ENCODE measurements at regions not wholly inside any gene's neighbourhood (a gene's known extent, or its start where the extent isn't known, plus 50 kb on each side); places are given as distances from the start of the nearest gene placed in this dataset.

DNA sequence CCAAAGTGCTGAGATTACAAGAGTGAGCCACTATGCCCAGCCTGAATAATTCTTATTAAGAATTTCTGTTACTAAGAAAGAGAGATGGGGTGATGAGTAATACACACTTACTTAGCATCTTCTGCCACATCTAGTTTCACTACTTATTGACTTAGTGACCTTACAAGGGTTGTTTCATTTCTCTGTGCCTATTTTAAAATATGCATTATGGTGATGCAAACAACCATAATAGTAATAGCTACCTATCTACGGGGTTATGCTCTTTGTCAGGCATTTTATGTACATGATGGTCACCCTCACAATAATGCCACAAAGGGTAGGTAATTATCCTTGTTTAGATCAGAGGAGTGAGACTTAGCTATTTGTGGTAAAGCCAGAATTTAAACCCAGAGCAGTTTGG is 499.0 kb upstream of the SGCD start:
- intact Hi-C loops (cut with DNase I), result no loop called here
- no peak for ATAC-seq

DNA sequence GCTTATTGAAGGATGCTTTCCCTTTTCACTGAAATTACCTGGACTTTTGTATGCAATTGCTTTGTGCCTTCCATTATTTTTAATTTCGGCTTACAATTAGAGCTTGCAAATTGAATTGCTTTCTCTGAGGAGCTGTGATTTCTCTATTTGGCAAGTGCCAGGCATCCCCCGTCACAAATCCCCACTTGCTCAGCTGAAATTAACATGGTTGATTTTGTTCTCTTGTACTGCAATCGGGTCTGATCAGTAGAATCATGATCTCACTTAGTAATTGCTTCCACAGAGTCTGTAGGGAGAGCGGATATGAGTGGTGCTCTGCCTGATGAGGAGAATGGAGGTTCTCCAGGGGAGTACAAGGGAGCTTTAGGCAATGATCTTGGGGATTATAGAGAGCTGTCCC is 495.5 kb upstream of the SGCD start:
- H3K9me3 ChIP-seq, result no peaks in the 10 kb centered on the region
- H3K27me3 ChIP-seq, result no peaks in the 10 kb centered on the region
- no peaks in the 10 kb centered on the region for H3K36me3 ChIP-seq
- no peak for TF ChIP-seq POLR2A (IDR thresholded peaks at IDR 0.05)
- TF ChIP-seq, protein P1, sequence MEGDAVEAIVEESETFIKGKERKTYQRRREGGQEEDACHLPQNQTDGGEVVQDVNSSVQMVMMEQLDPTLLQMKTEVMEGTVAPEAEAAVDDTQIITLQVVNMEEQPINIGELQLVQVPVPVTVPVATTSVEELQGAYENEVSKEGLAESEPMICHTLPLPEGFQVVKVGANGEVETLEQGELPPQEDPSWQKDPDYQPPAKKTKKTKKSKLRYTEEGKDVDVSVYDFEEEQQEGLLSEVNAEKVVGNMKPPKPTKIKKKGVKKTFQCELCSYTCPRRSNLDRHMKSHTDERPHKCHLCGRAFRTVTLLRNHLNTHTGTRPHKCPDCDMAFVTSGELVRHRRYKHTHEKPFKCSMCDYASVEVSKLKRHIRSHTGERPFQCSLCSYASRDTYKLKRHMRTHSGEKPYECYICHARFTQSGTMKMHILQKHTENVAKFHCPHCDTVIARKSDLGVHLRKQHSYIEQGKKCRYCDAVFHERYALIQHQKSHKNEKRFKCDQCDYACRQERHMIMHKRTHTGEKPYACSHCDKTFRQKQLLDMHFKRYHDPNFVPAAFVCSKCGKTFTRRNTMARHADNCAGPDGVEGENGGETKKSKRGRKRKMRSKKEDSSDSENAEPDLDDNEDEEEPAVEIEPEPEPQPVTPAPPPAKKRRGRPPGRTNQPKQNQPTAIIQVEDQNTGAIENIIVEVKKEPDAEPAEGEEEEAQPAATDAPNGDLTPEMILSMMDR (IDR thresholded peaks at IDR 0.05), result no peak
- no peak for ATAC-seq
- H3K4me3 ChIP-seq, result no peak overlapping the region
- H3K4me1 ChIP-seq, result peaks cover 0 to 4% (median 0%) of the 10 kb centered on the region in 12 donors
- intact Hi-C loops (cut with DNase I), result no loop called here
- DNase-seq, result no peak
- H3K27ac ChIP-seq, result no peak overlapping the region
- 85 to 89% (median 87%) methylated on average over 4 of the region's 4 CpGs for WGBS, 4 donors

More for the DNA sequence above, 499.0 kb upstream of the SGCD start:
- no peaks in the 10 kb centered on the region for H3K36me3 ChIP-seq
- no peak for DNase-seq
- no peaks in the 10 kb centered on the region for H3K27me3 ChIP-seq
- WGBS, 4 donors, result 77 to 93% (median 83%) methylated on average over 1 of the region's 1 CpG
- no peak overlapping the region for H3K4me3 ChIP-seq
- peaks cover 0 to 4% (median 0%) of the 10 kb centered on the region in 12 donors for H3K4me1 ChIP-seq
- H3K9me3 ChIP-seq, result no peaks in the 10 kb centered on the region
- H3K27ac ChIP-seq, result no peak overlapping the region
- no peak for TF ChIP-seq POLR2A (IDR thresholded peaks at IDR 0.05)
- TF ChIP-seq, protein P1 (IDR thresholded peaks at IDR 0.05), result no peak

DNA sequence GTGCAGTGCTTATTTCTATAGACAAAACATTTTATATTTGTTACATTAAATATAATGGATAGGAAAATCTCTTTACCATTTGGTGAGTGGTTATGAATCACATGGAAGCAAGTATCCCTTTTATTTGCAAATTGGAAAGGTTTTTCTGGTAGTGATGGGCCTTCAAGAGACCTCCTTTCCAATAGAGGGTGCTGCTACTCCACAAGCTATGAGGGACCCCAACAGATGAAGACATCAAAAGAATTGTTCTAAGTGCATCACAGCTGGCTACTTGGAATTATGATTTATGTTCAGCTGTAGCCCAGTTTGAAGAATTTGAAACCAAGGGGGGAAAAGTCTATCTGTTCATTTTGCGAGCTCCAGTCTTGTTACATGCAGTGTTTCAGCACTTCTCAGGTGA is 493.7 kb upstream of the SGCD start:
- no peaks in the 10 kb centered on the region for H3K36me3 ChIP-seq
- TF ChIP-seq, protein P1 (IDR thresholded peaks at IDR 0.05), result peak in 1 of 12 donors; percentile 11
- no peak for TF ChIP-seq POLR2A (IDR thresholded peaks at IDR 0.05)
- intact Hi-C loops (cut with DNase I), result no loop called here
- WGBS, 4 donors, result 86 to 100% (median 96%) methylated on average over 1 of the region's 1 CpG
- peaks cover 0 to 7% (median 0%) of the 10 kb centered on the region in 12 donors for H3K4me1 ChIP-seq
- ATAC-seq (no peak), DNase-seq (no peak)
- no peak overlapping the region for H3K27ac ChIP-seq
- no peak overlapping the region for H3K4me3 ChIP-seq
- H3K27me3 ChIP-seq, result no peaks in the 10 kb centered on the region
- H3K9me3 ChIP-seq, result no peaks in the 10 kb centered on the region

DNA sequence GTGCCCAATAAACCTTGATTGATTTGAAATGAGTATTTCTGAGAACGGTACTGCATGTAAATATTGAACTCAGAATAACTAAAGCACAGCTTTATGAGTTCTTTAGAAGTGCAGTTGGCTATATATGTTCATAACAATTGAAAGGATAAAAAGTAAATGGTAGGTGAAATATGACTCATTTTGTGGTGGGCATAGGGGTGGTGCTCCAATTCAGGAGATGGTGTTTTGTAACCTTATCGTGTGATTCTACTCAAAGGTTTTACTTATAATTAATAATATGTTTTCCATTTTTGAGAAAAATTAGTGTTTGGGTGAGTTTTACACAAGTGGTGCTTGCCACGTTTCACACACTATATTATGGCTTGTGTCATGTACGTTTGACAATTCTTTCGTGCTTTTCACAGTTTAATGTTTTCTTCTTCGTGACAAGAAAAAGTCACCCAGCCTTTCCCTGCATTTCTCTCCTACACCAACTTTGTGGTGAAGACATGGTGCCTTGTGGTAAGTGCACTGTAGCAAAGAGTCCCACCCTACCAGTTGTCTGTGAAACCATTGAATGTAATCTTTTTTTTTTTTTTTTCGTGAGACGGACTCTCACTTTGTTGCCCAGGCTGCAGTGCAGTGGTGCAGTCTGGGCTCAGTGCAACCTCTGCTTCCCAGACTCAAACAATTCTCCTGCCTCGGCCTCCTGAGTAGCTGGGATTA is 492.5 kb upstream of the SGCD start:
- Histone ChIP-seq H3K36me3 (no peaks in the 10 kb centered on the region), H3K4me1 (peaks cover 0 to 7% (median 0%) of the 10 kb centered on the region in 12 donors), H3K27ac (no peak overlapping the region), H3K4me3 (no peak overlapping the region), H3K27me3 (no peaks in the 10 kb centered on the region), H3K9me3 (no peaks in the 10 kb centered on the region)
- ATAC-seq, result no peak
- intact Hi-C loops (cut with DNase I), result no loop called here
- DNase-seq, result no peak
- TF ChIP-seq, protein P1 (IDR thresholded peaks at IDR 0.05), result no peak
- no peak for TF ChIP-seq POLR2A (IDR thresholded peaks at IDR 0.05)
- 85 to 91% (median 89%) methylated on average over 9 of the region's 9 CpGs for WGBS, 4 donors
